ENCODE measurements at regions not wholly inside any gene's neighbourhood (a gene's known extent, or its start where the extent isn't known, plus 50 kb on each side); places are given as distances from the start of the nearest gene placed in this dataset.

- TF ChIP-seq CTCF (IDR thresholded peaks at IDR 0.05) (no peak), POLR2A (IDR thresholded peaks at IDR 0.05) (no peak)
Measured at GRCh38 chr1:55369474-55369873, 154.3 kb upstream of the USP24 start.

Data from testis (tissue), 2 donors.